Neural progenitor cell (in vitro differentiated cells): ENCODE measurements at regions not wholly inside any gene's neighbourhood (a gene's known extent, or its start where the extent isn't known, plus 50 kb on each side); places are given as distances from the start of the nearest gene placed in this dataset.

Experiments
- EZH2 ChIP-seq: fragments of 200-600 bp; sonication (generic); IDR thresholded peaks from 2 replicates; pipeline ENCODE4 v1.6.1; 2017; ENCODE audit warnings: antibody characterized with exemption, mild to moderate bottlenecking, moderate library complexity
- TF ChIP-seq, protein P1 (sequence below): fragments of 200-600 bp; sonication (generic); IDR thresholded peaks from 2 replicates; pipeline ENCODE4 v1.5.1; 2017; ENCODE audit warnings: antibody characterized with exemption, mild to moderate bottlenecking

DNA sequence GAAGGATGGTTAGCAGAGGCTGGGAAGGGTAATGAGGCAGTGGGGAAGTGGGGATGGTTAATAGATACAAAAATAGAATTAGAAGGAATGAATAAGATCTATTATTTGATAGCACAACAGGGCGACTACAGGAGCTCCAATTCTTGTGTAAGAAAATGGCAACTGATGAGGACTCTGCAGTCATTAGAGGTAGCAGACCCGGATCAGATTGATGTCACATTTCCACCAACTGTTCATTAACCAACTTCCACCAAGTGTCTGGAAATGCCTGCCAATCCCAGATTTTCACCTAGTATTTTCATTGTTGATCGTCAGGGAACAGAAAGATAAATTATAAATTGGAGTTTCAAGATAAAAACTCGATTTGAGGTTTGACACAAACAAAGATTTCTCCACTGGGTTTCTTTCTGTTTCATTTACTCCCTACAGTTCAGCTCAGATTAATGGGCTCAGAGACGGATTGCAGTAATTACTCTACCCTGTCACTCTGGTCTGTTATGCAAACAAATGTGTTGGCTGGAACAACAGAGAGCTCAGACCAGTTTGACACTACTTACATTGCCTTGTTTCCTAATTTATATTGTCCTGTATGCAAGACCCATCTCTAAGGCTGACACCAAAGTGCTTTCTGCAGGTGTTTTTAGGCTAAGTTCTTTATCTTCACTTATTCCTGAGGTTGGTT, 909.2 kb upstream of the PRKX start:
- TF ChIP-seq, protein P1, sequence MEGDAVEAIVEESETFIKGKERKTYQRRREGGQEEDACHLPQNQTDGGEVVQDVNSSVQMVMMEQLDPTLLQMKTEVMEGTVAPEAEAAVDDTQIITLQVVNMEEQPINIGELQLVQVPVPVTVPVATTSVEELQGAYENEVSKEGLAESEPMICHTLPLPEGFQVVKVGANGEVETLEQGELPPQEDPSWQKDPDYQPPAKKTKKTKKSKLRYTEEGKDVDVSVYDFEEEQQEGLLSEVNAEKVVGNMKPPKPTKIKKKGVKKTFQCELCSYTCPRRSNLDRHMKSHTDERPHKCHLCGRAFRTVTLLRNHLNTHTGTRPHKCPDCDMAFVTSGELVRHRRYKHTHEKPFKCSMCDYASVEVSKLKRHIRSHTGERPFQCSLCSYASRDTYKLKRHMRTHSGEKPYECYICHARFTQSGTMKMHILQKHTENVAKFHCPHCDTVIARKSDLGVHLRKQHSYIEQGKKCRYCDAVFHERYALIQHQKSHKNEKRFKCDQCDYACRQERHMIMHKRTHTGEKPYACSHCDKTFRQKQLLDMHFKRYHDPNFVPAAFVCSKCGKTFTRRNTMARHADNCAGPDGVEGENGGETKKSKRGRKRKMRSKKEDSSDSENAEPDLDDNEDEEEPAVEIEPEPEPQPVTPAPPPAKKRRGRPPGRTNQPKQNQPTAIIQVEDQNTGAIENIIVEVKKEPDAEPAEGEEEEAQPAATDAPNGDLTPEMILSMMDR, result no peak
- TF ChIP-seq EZH2, result no peak
